ENCODE measurements at regions not wholly inside any gene's neighbourhood (a gene's known extent, or its start where the extent isn't known, plus 50 kb on each side); places are given as distances from the start of the nearest gene placed in this dataset.
A peak's percentile ranks its signal among the peaks of the same experiment; 100 is the strongest.

- no peak overlapping the region for H3K9ac ChIP-seq (ENCODE audit: low read depth, low read length, poor library complexity)
- no peak overlapping the region for H3K4me2 ChIP-seq (ENCODE audit: insufficient read depth, low read length, poor library complexity, severe bottlenecking)
- H3K36me3 ChIP-seq (replicated peaks in 1 of 2; ENCODE audit: control insufficient read depth in 2 of 2, insufficient read depth in 2 of 2, low read length in 2 of 2) = no peaks in the 10 kb centered on the region
- no peak for DNase-seq (ENCODE audit: low spot score)
- no peak overlapping the region for H2AK5ac ChIP-seq (ENCODE audit: low read depth, low read length)
- H4K91ac ChIP-seq (ENCODE audit: low read depth, low read length, poor library complexity) = no peak overlapping the region
- peaks cover 0 to 14% (median 0%) of the 10 kb centered on the region in 3 experiments for H3K27me3 ChIP-seq (ENCODE audit: control insufficient read depth in 3 of 3, insufficient read depth in 3 of 3, low read depth in 1 of 3, low read length in 3 of 3)
- H3K14ac ChIP-seq (ENCODE audit: low read length) = no peak overlapping the region
- no peaks in the 10 kb centered on the region for H3K9me3 ChIP-seq (replicated peaks in 1 of 2; ENCODE audit: control insufficient read depth in 2 of 2, insufficient read depth in 1 of 2, low read depth in 1 of 2, low read length in 2 of 2)
- H3K79me1 ChIP-seq (ENCODE audit: low read depth, low read length) = peaks cover under 1% of the 10 kb centered on the region
- H2BK5ac ChIP-seq (ENCODE audit: low read length) = no peak overlapping the region
- H2BK15ac ChIP-seq (ENCODE audit: low read length) = no peak overlapping the region
- WGBS, 2 donors (ENCODE audit: extremely low coverage in 2 of 2, insufficient read length in 2 of 2, insufficient replicate concordance in 1 of 2) = no CpG with 5 or more reads among the region's 12 CpGs
- H3K4me1 ChIP-seq (ENCODE audit: control insufficient read depth in 2 of 2, insufficient read depth in 1 of 2, low read depth in 1 of 2, low read length in 2 of 2) = no peaks in the 10 kb centered on the region
- H4K8ac ChIP-seq (ENCODE audit: low read depth, low read length) = no peak overlapping the region
- no peak overlapping the region for H2AFZ ChIP-seq (ENCODE audit: low read length)
- no peak overlapping the region for H3K27ac ChIP-seq (replicated peaks; ENCODE audit: low read length)
- no peak overlapping the region for H3K4ac ChIP-seq (ENCODE audit: low read length)
- no peak overlapping the region for H2BK12ac ChIP-seq (ENCODE audit: low read length)
- H2BK120ac ChIP-seq (ENCODE audit: low read depth, low read length) = no peak overlapping the region
- H3K18ac ChIP-seq (ENCODE audit: low read length) = no peak overlapping the region
- no peak overlapping the region for H3K23ac ChIP-seq (ENCODE audit: low read depth, low read length, poor library complexity)
- H3K4me3 ChIP-seq (ENCODE audit: low read length in 2 of 2) = no peak overlapping the region
These were observed 317.3 kb upstream of the SHH start for GRCh38 chr7:156129522-156129921.

DNA sequence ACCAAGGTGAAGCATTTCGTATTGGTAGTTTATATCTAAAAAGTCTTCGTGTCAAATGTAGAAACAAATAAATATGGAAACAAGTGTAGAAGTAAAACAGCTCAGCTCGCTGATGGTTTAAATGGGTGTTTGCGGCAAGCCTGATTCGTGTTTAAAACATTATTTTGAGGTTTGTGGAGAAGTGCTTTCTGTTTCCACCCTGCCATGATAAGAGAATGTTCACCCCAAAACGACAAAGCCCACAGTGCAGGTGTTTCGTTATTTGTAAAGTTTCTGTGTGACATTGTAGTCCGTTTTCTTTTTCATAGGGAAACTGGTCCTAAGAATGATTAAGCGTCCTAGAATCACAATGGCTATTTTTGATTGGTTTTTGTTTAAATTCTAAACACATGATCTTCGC lies 316.2 kb upstream of the SHH start:
- Histone ChIP-seq H2BK12ac (ENCODE audit: low read length) (no peak overlapping the region), H2BK15ac (ENCODE audit: low read length) (no peak overlapping the region), H4K91ac (ENCODE audit: low read depth, low read length, poor library complexity) (no peak overlapping the region), H3K4me2 (ENCODE audit: insufficient read depth, low read length, poor library complexity, severe bottlenecking) (no peak overlapping the region), H3K23ac (ENCODE audit: low read depth, low read length, poor library complexity) (no peak overlapping the region), H3K36me3 (replicated peaks in 1 of 2; ENCODE audit: control insufficient read depth in 2 of 2, insufficient read depth in 2 of 2, low read length in 2 of 2) (no peaks in the 10 kb centered on the region), H3K4ac (ENCODE audit: low read length) (no peak overlapping the region), H2AK5ac (ENCODE audit: low read depth, low read length) (no peak overlapping the region), H3K4me1 (ENCODE audit: control insufficient read depth in 2 of 2, insufficient read depth in 1 of 2, low read depth in 1 of 2, low read length in 2 of 2) (no peaks in the 10 kb centered on the region), H2AFZ (ENCODE audit: low read length) (no peak overlapping the region), H3K14ac (ENCODE audit: low read length) (no peak overlapping the region), H3K4me3 (ENCODE audit: low read length in 2 of 2) (no peak overlapping the region), H3K27me3 (ENCODE audit: control insufficient read depth in 3 of 3, insufficient read depth in 3 of 3, low read depth in 1 of 3, low read length in 3 of 3) (peaks cover 0 to 14% (median 0%) of the 10 kb centered on the region in 3 experiments), H2BK120ac (ENCODE audit: low read depth, low read length) (no peak overlapping the region), H3K9ac (ENCODE audit: low read depth, low read length, poor library complexity) (no peak overlapping the region), H2BK5ac (ENCODE audit: low read length) (no peak overlapping the region), H4K8ac (ENCODE audit: low read depth, low read length) (no peak overlapping the region), H3K79me1 (ENCODE audit: low read depth, low read length) (peaks cover 2% of the 10 kb centered on the region), H3K27ac (replicated peaks; ENCODE audit: low read length) (no peak overlapping the region), H3K9me3 (replicated peaks in 1 of 2; ENCODE audit: control insufficient read depth in 2 of 2, insufficient read depth in 1 of 2, low read depth in 1 of 2, low read length in 2 of 2) (no peaks in the 10 kb centered on the region), H3K18ac (ENCODE audit: low read length) (no peak overlapping the region)
- DNase-seq (ENCODE audit: low spot score) = no peak
- WGBS, 2 donors (ENCODE audit: extremely low coverage in 2 of 2, insufficient read length in 2 of 2, insufficient replicate concordance in 1 of 2) = no CpG with 5 or more reads among the region's 10 CpGs

GRCh38 chr7:156127166-156128134 lies 315.2 kb upstream of the SHH start:
- Histone ChIP-seq H3K14ac (ENCODE audit: low read length) (peak overlapping the region; percentile 17), H3K18ac (ENCODE audit: low read length) (no peak overlapping the region), H3K4me2 (ENCODE audit: insufficient read depth, low read length, poor library complexity, severe bottlenecking) (no peak overlapping the region), H4K8ac (ENCODE audit: low read depth, low read length) (no peak overlapping the region), H3K27me3 (ENCODE audit: control insufficient read depth in 3 of 3, insufficient read depth in 3 of 3, low read depth in 1 of 3, low read length in 3 of 3) (peaks cover 0 to 14% (median 0%) of the 10 kb centered on the region in 3 experiments), H3K9me3 (replicated peaks in 1 of 2; ENCODE audit: control insufficient read depth in 2 of 2, insufficient read depth in 1 of 2, low read depth in 1 of 2, low read length in 2 of 2) (no peaks in the 10 kb centered on the region), H3K27ac (replicated peaks; ENCODE audit: low read length) (no peak overlapping the region), H3K4me1 (ENCODE audit: control insufficient read depth in 2 of 2, insufficient read depth in 1 of 2, low read depth in 1 of 2, low read length in 2 of 2) (no peaks in the 10 kb centered on the region), H2AFZ (ENCODE audit: low read length) (no peak overlapping the region), H3K23ac (ENCODE audit: low read depth, low read length, poor library complexity) (no peak overlapping the region), H3K36me3 (replicated peaks in 1 of 2; ENCODE audit: control insufficient read depth in 2 of 2, insufficient read depth in 2 of 2, low read length in 2 of 2) (no peaks in the 10 kb centered on the region), H2BK15ac (ENCODE audit: low read length) (no peak overlapping the region), H2AK5ac (ENCODE audit: low read depth, low read length) (peak overlapping the region; percentile 71), H3K79me1 (ENCODE audit: low read depth, low read length) (peaks cover 2% of the 10 kb centered on the region), H2BK120ac (ENCODE audit: low read depth, low read length) (no peak overlapping the region), H2BK12ac (ENCODE audit: low read length) (no peak overlapping the region), H3K4ac (ENCODE audit: low read length) (no peak overlapping the region), H3K4me3 (ENCODE audit: low read length in 2 of 2) (no peak overlapping the region), H2BK5ac (ENCODE audit: low read length) (no peak overlapping the region), H3K9ac (ENCODE audit: low read depth, low read length, poor library complexity) (no peak overlapping the region), H4K91ac (ENCODE audit: low read depth, low read length, poor library complexity) (no peak overlapping the region)
- no CpG with 5 or more reads among the region's 35 CpGs for WGBS, 2 donors (ENCODE audit: extremely low coverage in 2 of 2, insufficient read length in 2 of 2, insufficient replicate concordance in 1 of 2)
- no peak for DNase-seq (ENCODE audit: low spot score)
